OCI-LY7 (cell line): ENCODE measurements at regions not wholly inside any gene's neighbourhood (a gene's known extent, or its start where the extent isn't known, plus 50 kb on each side); places are given as distances from the start of the nearest gene placed in this dataset.

Experiments
- BruUV-seq: library from RNA; stranded (reverse); fragments of 400-500 nt; replicated peaks from 2 replicates; lab custom pipeline; 2021; lab: Mats Ljungman, UMichigan
- CTCF ChIA-PET: fragments of 300-600 bp; sonication (Branson Sonifier 250); formaldehyde crosslinking; loops from one replicate; lab custom pipeline; 2022; ENCODE audit warnings: antibody characterized with exemption; ENCODE audit not compliant: unreplicated experiment; lab: Charles Lee
- POLR2A ChIA-PET: fragments of 300-600 bp; sonication (Branson Sonifier 250); formaldehyde crosslinking; loops from one replicate; lab custom pipeline; 2022; ENCODE audit warnings: antibody characterized with exemption; lab: Charles Lee
- DNase-seq: peaks from one replicate; pipeline ENCODE4 v3.0.0-alpha.2; 2015; ENCODE audit warnings: low spot score
- H2AFZ ChIP-seq: fragments of 200-600 bp; sonication (generic), shearing (Covaris generic); 2 replicates; pipeline ENCODE4 v1.6.1; 2014; ENCODE audit warnings: mild to moderate bottlenecking, antibody characterized with exemption, low read length, moderate library complexity
- H3K27ac ChIP-seq: fragments of 200-600 bp; sonication (generic); 2 replicates; pipeline ENCODE4 v1.5.1; 2014; ENCODE audit warnings: mixed run types, low read depth, mild to moderate bottlenecking, moderate library complexity, low read length, inconsistent platforms; ENCODE audit not compliant: poor library complexity, severe bottlenecking
- H3K36me3 ChIP-seq: fragments of 200-600 bp; sonication (generic); 2 replicates; pipeline ENCODE4 v1.6.1; 2014; ENCODE audit warnings: mild to moderate bottlenecking, antibody characterized with exemption, low read length, moderate library complexity, mixed read lengths; ENCODE audit not compliant: insufficient read depth
- H3K4me1 ChIP-seq: fragments of 200-600 bp; sonication (generic); 2 replicates; pipeline ENCODE4 v1.5.1; 2014; ENCODE audit warnings: mild to moderate bottlenecking, low read length; ENCODE audit not compliant: insufficient read depth, poor library complexity, severe bottlenecking
- H3K4me2 ChIP-seq: fragments of 200-600 bp; sonication (generic); 2 replicates; pipeline ENCODE4 v1.6.1; 2014; ENCODE audit warnings: mild to moderate bottlenecking, low read length
- H3K4me3 ChIP-seq: fragments of 200-600 bp; sonication (generic); 2 replicates; pipeline ENCODE4 v1.5.1; 2014; ENCODE audit warnings: mild to moderate bottlenecking, low read depth, low read length; ENCODE audit not compliant: poor library complexity, severe bottlenecking
- H3K79me2 ChIP-seq: fragments of 200-600 bp; sonication (generic); 2 replicates; pipeline ENCODE4 v1.6.1; 2016; ENCODE audit warnings: low read depth, mild to moderate bottlenecking, low read length, moderate library complexity, mixed read lengths; ENCODE audit not compliant: insufficient read depth
- H3K9me2 ChIP-seq: fragments of 200-600 bp; sonication (generic); 2 replicates; pipeline ENCODE4 v1.6.1; 2016; ENCODE audit warnings: mild to moderate bottlenecking, low read length, mixed read lengths; ENCODE audit not compliant: insufficient read depth
- H3K9me3 ChIP-seq: fragments of 200-600 bp; sonication (generic); 2 replicates; pipeline ENCODE4 v1.6.1; 2014; ENCODE audit warnings: mild to moderate bottlenecking, mixed run types, low read length, mixed read lengths
- H4K20me1 ChIP-seq: fragments of 200-600 bp; sonication (generic); 2 replicates; pipeline ENCODE4 v1.6.1; 2014; ENCODE audit warnings: mild to moderate bottlenecking, antibody characterized with exemption, low read length, moderate library complexity, mixed read lengths; ENCODE audit not compliant: insufficient read depth
- EZH2phosphoT487 ChIP-seq: fragments of 200-600 bp; sonication (generic); IDR thresholded peaks from 2 replicates; pipeline ENCODE4 v1.6.1; 2018; ENCODE audit warnings: low read depth, borderline replicate concordance, mild to moderate bottlenecking, mixed run types, antibody characterized with exemption, low read length, moderate library complexity, mixed read lengths
- intact Hi-C: fragments of 100-400 bp; cut with micrococcal nuclease; formaldehyde crosslinking; loops from one replicate; pipeline ENCODE4 v1.10.0; 2022; ENCODE audit not compliant: unreplicated experiment
- TF ChIP-seq, protein P1 (sequence below): fragments of 200-600 bp; sonication (generic); conservative IDR thresholded peaks from 2 replicates; pipeline ENCODE4 v1.5.1; 2014; ENCODE audit warnings: mild to moderate bottlenecking, antibody characterized with exemption, low read length, moderate library complexity, mixed read lengths

DNA sequence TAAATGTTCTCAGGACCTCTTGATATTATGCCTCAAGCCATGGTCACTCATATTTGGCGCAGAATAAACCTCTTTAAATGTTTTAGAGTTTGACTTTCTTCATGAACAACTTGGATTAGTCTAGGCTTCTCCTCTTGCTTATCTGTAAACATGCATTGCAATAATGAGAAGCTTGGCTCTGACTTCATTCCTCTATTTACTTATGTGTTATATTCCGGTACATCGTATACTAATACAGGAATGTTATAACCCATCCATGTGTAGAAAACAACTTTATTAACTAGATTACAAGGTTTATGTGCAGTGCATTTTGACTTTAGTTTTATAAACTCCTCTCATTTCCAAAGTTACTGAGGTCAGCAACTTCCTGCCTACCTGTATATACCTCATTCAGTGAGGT is 944.3 kb upstream of the GHITM start:
- ChIA-PET POLR2A (no interaction called here), CTCF (no interaction called here)
- Histone ChIP-seq H3K4me2 (no peak overlapping the region), H3K79me2 (no peaks in the 10 kb centered on the region), H4K20me1 (no peaks in the 10 kb centered on the region), H3K9me2 (no peaks in the 10 kb centered on the region), H3K36me3 (no peaks in the 10 kb centered on the region), H2AFZ (no peak overlapping the region), H3K4me1 (no peaks in the 10 kb centered on the region), H3K9me3 (no peaks in the 10 kb centered on the region), H3K27ac (no peak overlapping the region), H3K4me3 (no peak overlapping the region)
- no TSS peak for BruUV-seq
- TF ChIP-seq, protein P1, sequence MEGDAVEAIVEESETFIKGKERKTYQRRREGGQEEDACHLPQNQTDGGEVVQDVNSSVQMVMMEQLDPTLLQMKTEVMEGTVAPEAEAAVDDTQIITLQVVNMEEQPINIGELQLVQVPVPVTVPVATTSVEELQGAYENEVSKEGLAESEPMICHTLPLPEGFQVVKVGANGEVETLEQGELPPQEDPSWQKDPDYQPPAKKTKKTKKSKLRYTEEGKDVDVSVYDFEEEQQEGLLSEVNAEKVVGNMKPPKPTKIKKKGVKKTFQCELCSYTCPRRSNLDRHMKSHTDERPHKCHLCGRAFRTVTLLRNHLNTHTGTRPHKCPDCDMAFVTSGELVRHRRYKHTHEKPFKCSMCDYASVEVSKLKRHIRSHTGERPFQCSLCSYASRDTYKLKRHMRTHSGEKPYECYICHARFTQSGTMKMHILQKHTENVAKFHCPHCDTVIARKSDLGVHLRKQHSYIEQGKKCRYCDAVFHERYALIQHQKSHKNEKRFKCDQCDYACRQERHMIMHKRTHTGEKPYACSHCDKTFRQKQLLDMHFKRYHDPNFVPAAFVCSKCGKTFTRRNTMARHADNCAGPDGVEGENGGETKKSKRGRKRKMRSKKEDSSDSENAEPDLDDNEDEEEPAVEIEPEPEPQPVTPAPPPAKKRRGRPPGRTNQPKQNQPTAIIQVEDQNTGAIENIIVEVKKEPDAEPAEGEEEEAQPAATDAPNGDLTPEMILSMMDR: no peak
- no peak for TF ChIP-seq EZH2phosphoT487
- intact Hi-C loops: no loop called here
- no peak for DNase-seq

DNA sequence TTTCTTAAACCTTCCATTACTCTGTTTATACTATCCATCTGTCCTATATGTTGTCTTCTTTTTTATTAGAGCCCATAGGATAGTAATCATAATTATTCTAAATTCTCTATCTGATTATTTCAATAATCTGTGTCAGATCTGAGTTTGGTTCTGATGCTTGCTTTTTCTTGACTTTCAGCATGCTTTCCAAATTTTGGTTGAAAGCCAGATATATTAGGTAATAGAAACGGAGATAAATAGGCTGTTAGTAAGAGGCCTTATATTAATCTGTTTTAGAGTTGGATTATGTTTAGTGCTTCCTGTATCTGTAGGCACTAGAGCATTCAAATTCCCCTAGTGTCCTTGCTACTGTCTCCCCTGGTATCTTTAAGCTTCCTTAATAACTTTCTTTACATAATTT is 939.9 kb upstream of the GHITM start:
- no peaks in the 10 kb centered on the region for H3K9me2 ChIP-seq
- H3K36me3 ChIP-seq: no peaks in the 10 kb centered on the region
- no peak overlapping the region for H3K27ac ChIP-seq
- intact Hi-C loops: no loop called here
- no peaks in the 10 kb centered on the region for H4K20me1 ChIP-seq
- ChIA-PET POLR2A (no interaction called here), CTCF (no interaction called here)
- no peak overlapping the region for H2AFZ ChIP-seq
- no peaks in the 10 kb centered on the region for H3K79me2 ChIP-seq
- no peak overlapping the region for H3K4me3 ChIP-seq
- H3K4me2 ChIP-seq: no peak overlapping the region
- DNase-seq: no peak
- no peaks in the 10 kb centered on the region for H3K9me3 ChIP-seq
- TF ChIP-seq EZH2phosphoT487: no peak
- TF ChIP-seq, protein P1: no peak
- H3K4me1 ChIP-seq: no peaks in the 10 kb centered on the region
- no TSS peak for BruUV-seq

DNA sequence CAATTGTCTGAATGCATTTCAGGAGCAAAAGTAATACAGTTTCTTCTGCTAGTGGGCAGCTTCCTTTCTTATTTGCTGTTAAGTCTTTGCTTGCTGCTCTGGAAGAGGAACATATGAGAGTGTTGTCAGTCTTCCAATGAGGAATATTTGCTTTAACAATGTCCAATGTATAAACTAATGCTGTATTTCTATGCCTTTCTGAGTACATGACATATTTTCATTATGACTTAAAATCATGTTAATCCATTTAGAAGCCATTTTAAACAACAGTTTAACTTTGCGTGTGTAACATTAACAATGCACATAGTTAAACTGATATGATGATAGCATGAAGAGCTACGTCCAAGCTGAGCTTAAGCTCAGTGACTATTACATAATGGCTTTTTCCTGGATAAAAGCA is 933.4 kb upstream of the GHITM start:
- no peaks in the 10 kb centered on the region for H4K20me1 ChIP-seq
- no TSS peak for BruUV-seq
- no peaks in the 10 kb centered on the region for H3K36me3 ChIP-seq
- no peak overlapping the region for H3K4me2 ChIP-seq
- H3K9me3 ChIP-seq: no peaks in the 10 kb centered on the region
- intact Hi-C loops: no loop called here
- ChIA-PET CTCF (no interaction called here), POLR2A (no interaction called here)
- H3K79me2 ChIP-seq: no peaks in the 10 kb centered on the region
- H3K4me1 ChIP-seq: no peaks in the 10 kb centered on the region
- no peaks in the 10 kb centered on the region for H3K9me2 ChIP-seq
- H3K27ac ChIP-seq: no peak overlapping the region
- no peak overlapping the region for H2AFZ ChIP-seq
- DNase-seq: no peak
- no peak overlapping the region for H3K4me3 ChIP-seq
- TF ChIP-seq, protein P1: no peak
- TF ChIP-seq EZH2phosphoT487: no peak
